GM18858 (cell line): ENCODE measurements at regions not wholly inside any gene's neighbourhood (a gene's known extent, or its start where the extent isn't known, plus 50 kb on each side); places are given as distances from the start of the nearest gene placed in this dataset.

Source experiments
- ATAC-seq: cut with Tn5 transposase; IDR thresholded peaks from one replicate; pipeline ENCODE4 v1.9.1; 2021; ENCODE audit not compliant: unreplicated experiment

- no peak for ATAC-seq
These were observed 120.0 kb downstream of the SETD4 start for GRCh38 chr21:35940074-35940927.

GRCh38 chr21:35938446-35938845, 121.9 kb downstream of the SETD4 start:
- ATAC-seq = no peak

- ATAC-seq = no peak
These were observed 126.9 kb downstream of the SETD4 start for GRCh38 chr21:35933466-35933865.

- peak; percentile 78 for ATAC-seq
These were observed 128.0 kb downstream of the SETD4 start for GRCh38 chr21:35932232-35932911.

GRCh38 chr21:35929901-35930300, 130.4 kb downstream of the SETD4 start:
- no peak for ATAC-seq

GRCh38 chr21:35927262-35927661, 133.1 kb downstream of the SETD4 start:
- no peak for ATAC-seq

- ATAC-seq = no peak
These were observed 134.2 kb downstream of the SETD4 start for GRCh38 chr21:35926003-35926740.

- ATAC-seq = no peak
These were observed 134.8 kb downstream of the SETD4 start for GRCh38 chr21:35925497-35925896.

GRCh38 chr21:35924714-35925301, 135.5 kb downstream of the SETD4 start:
- ATAC-seq = no peak

- no peak for ATAC-seq
These were observed 136.4 kb downstream of the SETD4 start for GRCh38 chr21:35923971-35924370.

GRCh38 chr21:35922618-35923017, 137.7 kb downstream of the SETD4 start:
- no peak for ATAC-seq

GRCh38 chr21:35921471-35921870, 138.9 kb downstream of the SETD4 start:
- ATAC-seq = no peak

- no peak for ATAC-seq
These were observed 139.9 kb downstream of the SETD4 start for GRCh38 chr21:35920436-35920835.

- no peak for ATAC-seq
These were observed 145.3 kb downstream of the SETD4 start for GRCh38 chr21:35915030-35915429.

- no peak for ATAC-seq
These were observed 148.7 kb downstream of the SETD4 start for GRCh38 chr21:35911412-35912191.

- no peak for ATAC-seq
These were observed 150.7 kb downstream of the SETD4 start for GRCh38 chr21:35909456-35910223.

GRCh38 chr21:35908311-35909078, 151.8 kb downstream of the SETD4 start:
- no peak for ATAC-seq

GRCh38 chr21:35906586-35906985, 153.7 kb downstream of the SETD4 start:
- no peak for ATAC-seq

GRCh38 chr21:35905963-35906345, 154.4 kb downstream of the SETD4 start:
- ATAC-seq = no peak
